PFSK-1 (cell line): ENCODE measurements at regions not wholly inside any gene's neighbourhood (a gene's known extent, or its start where the extent isn't known, plus 50 kb on each side); places are given as distances from the start of the nearest gene placed in this dataset.

Source experiments
- POLR2AphosphoS5 ChIP-seq: IDR thresholded peaks from 2 replicates; pipeline ENCODE4 v1.6.1; 2012; ENCODE audit warnings: low read depth, mild to moderate bottlenecking, control low read depth, low read length, moderate library complexity
- SIN3A ChIP-seq: IDR thresholded peaks from 2 replicates; pipeline ENCODE4 v1.6.1; 2012; ENCODE audit warnings: mild to moderate bottlenecking, low read length, moderate library complexity, borderline replicate concordance; ENCODE audit not compliant: insufficient read depth
- TAF1 ChIP-seq: IDR thresholded peaks from 2 replicates; pipeline ENCODE4 v1.6.1; 2012; ENCODE audit warnings: low read length, control low read depth, borderline replicate concordance; ENCODE audit not compliant: insufficient read depth

DNA sequence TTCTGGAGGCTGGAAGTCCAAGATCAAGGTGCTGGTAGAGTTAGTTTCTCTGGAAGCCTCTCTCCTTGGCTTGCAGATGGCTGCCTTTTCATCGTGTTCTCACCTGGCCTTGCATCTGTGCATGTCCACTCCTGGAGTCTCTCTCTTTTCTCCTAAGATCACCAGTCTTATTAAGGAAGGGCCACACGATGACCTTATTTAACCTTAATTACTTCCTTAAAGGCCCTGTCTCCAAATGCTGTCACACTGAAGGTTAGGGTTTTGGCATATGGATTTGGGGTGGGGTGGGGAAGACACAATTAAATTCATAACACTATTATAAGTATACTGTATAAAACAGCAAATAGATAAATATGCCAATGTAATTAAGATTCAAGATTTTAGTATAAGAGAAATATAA lies 402.4 kb upstream of the HS6ST1 start:
- no peak for TF ChIP-seq TAF1
- no peak for TF ChIP-seq POLR2AphosphoS5
- TF ChIP-seq SIN3A, result no peak
